Trophoblast cell (in vitro differentiated cells and primary cell): ENCODE measurements at regions not wholly inside any gene's neighbourhood (a gene's known extent, or its start where the extent isn't known, plus 50 kb on each side); places are given as distances from the start of the nearest gene placed in this dataset.

Experiments
- DNase-seq, 2 donors: peaks; one replicate each; pipeline ENCODE4 v3.0.0-alpha.2; 2016
- H2AFZ ChIP-seq: 2 replicates; pipeline ENCODE4 v1.6.1; 2013; ENCODE audit warnings: low read length, moderate library complexity, mild to moderate bottlenecking; ENCODE audit not compliant: insufficient read depth, poor library complexity
- H2AK5ac ChIP-seq: 2 replicates; pipeline ENCODE4 v1.6.1; 2013; ENCODE audit warnings: mild to moderate bottlenecking, low read length
- H2BK120ac ChIP-seq: 2 replicates; pipeline ENCODE4 v1.6.1; 2013; ENCODE audit warnings: low read length, mild to moderate bottlenecking, moderate library complexity; ENCODE audit not compliant: insufficient read depth, poor library complexity
- H2BK12ac ChIP-seq: 2 replicates; pipeline ENCODE4 v1.6.1; 2013; ENCODE audit warnings: mild to moderate bottlenecking, low read length, moderate library complexity
- H2BK5ac ChIP-seq: 2 replicates; pipeline ENCODE4 v1.6.1; 2013; ENCODE audit warnings: low read length, low read depth, moderate library complexity, mild to moderate bottlenecking; ENCODE audit not compliant: poor library complexity
- H3K14ac ChIP-seq: 2 replicates; pipeline ENCODE4 v1.6.1; 2013; ENCODE audit warnings: mild to moderate bottlenecking, low read length
- H3K18ac ChIP-seq: 2 replicates; pipeline ENCODE4 v1.6.1; 2013; ENCODE audit warnings: mild to moderate bottlenecking, low read length
- H3K23ac ChIP-seq: 2 replicates; pipeline ENCODE4 v1.6.1; 2013; ENCODE audit warnings: low read length
- H3K27ac ChIP-seq: 2 replicates; pipeline ENCODE4 v1.5.1; 2013; ENCODE audit warnings: low read depth, mild to moderate bottlenecking, inconsistent platforms, low read length, moderate library complexity
- H3K27me3 ChIP-seq: 2 replicates; pipeline ENCODE4 v1.6.1; 2013; ENCODE audit warnings: inconsistent platforms, mild to moderate bottlenecking, low read length, moderate library complexity; ENCODE audit not compliant: insufficient read depth
- H3K36me3 ChIP-seq, 2 experiments: 1 replicate in 1 of 2; 2 replicates in 1 of 2; pipeline ENCODE4 v1.6.1; 2013; ENCODE audit warnings: low read length in 2 of 2, mild to moderate bottlenecking in 2 of 2, moderate library complexity in 1 of 2; ENCODE audit not compliant: insufficient read depth in 2 of 2, control insufficient read depth in 1 of 2
- H3K4ac ChIP-seq: 2 replicates; pipeline ENCODE4 v1.6.1; 2013; ENCODE audit warnings: low read depth, mild to moderate bottlenecking, low read length, moderate library complexity
- H3K4me1 ChIP-seq, 2 experiments: 1 replicate in 1 of 2; 2 replicates in 1 of 2; pipeline ENCODE4 v1.6.1; 2013; ENCODE audit warnings: low read length in 2 of 2, mild to moderate bottlenecking in 2 of 2, moderate library complexity in 1 of 2; ENCODE audit not compliant: insufficient read depth in 2 of 2, control insufficient read depth in 1 of 2
- H3K4me2 ChIP-seq: 2 replicates; pipeline ENCODE4 v1.6.1; 2013; ENCODE audit warnings: inconsistent platforms, mild to moderate bottlenecking, low read length, moderate library complexity
- H3K4me3 ChIP-seq: 2 replicates; pipeline ENCODE4 v1.5.1; 2013; ENCODE audit warnings: mild to moderate bottlenecking, low read depth, low read length, inconsistent platforms
- H3K79me1 ChIP-seq: one replicate; pipeline ENCODE4 v1.6.1; 2013; ENCODE audit warnings: low read length
- H3K79me2 ChIP-seq: 2 replicates; pipeline ENCODE4 v1.6.1; 2013; ENCODE audit warnings: low read length, mild to moderate bottlenecking; ENCODE audit not compliant: control insufficient read depth, insufficient read depth, poor library complexity
- H3K9ac ChIP-seq: 2 replicates; pipeline ENCODE4 v1.6.1; 2013; ENCODE audit warnings: mild to moderate bottlenecking, low read length
- H3K9me3 ChIP-seq: 2 replicates; pipeline ENCODE4 v1.6.1; 2013; ENCODE audit warnings: low read depth, mild to moderate bottlenecking, control low read depth, inconsistent platforms, low read length; ENCODE audit not compliant: insufficient read depth
- H4K12ac ChIP-seq: 2 replicates; pipeline ENCODE4 v1.6.1; 2013; ENCODE audit warnings: low read depth, mild to moderate bottlenecking, low read length, moderate library complexity
- H4K8ac ChIP-seq: 2 replicates; pipeline ENCODE4 v1.6.1; 2013; ENCODE audit warnings: low read depth, mild to moderate bottlenecking, low read length, moderate library complexity
- H4K91ac ChIP-seq: one replicate; pipeline ENCODE4 v1.6.1; 2013; ENCODE audit warnings: low read depth, mild to moderate bottlenecking, low read length, moderate library complexity
- WGBS: extraction: QIAGEN DNeasy Blood & Tissue Kit; methylation state at CpG from one replicate; pipeline ENCODE4 v1.1.7; 2013; ENCODE audit warnings: missing lambda C conversion rate; ENCODE audit not compliant: insufficient read length, insufficient coverage; ENCODE audit errors: extremely low coverage; 5-methylcytosine and 5-hydroxymethylcytosine counted together

GRCh38 chr3:13966302-13966701, 86.4 kb upstream of the WNT7A start:
- no peak overlapping the region for H4K12ac ChIP-seq
- H3K27ac ChIP-seq, result no peak overlapping the region
- no peak overlapping the region for H4K8ac ChIP-seq
- H3K14ac ChIP-seq, result no peak overlapping the region
- no peak overlapping the region for H3K4ac ChIP-seq
- no peak overlapping the region for H3K4me2 ChIP-seq
- H2BK12ac ChIP-seq, result no peak overlapping the region
- no CpG with 5 or more reads among the region's 3 CpGs for WGBS
- H2BK120ac ChIP-seq, result no peak overlapping the region
- no peaks in the 10 kb centered on the region for H3K4me1 ChIP-seq
- H2AFZ ChIP-seq, result no peak overlapping the region
- H2AK5ac ChIP-seq, result no peak overlapping the region
- H3K9me3 ChIP-seq, result no peaks in the 10 kb centered on the region
- H3K9ac ChIP-seq, result no peak overlapping the region
- H3K23ac ChIP-seq, result no peak overlapping the region
- H2BK5ac ChIP-seq, result no peak overlapping the region
- DNase-seq, result no peak
- no peak overlapping the region for H4K91ac ChIP-seq
- no peaks in the 10 kb centered on the region for H3K27me3 ChIP-seq
- H3K36me3 ChIP-seq, result no peaks in the 10 kb centered on the region
- H3K79me1 ChIP-seq, result no peaks in the 10 kb centered on the region
- no peaks in the 10 kb centered on the region for H3K79me2 ChIP-seq
- no peak overlapping the region for H3K18ac ChIP-seq
- no peak overlapping the region for H3K4me3 ChIP-seq

- Histone ChIP-seq H2BK12ac (no peak overlapping the region), H3K79me1 (no peaks in the 10 kb centered on the region), H3K4me1 (no peaks in the 10 kb centered on the region), H3K9me3 (peaks cover 2% of the 10 kb centered on the region), H3K4me2 (no peak overlapping the region), H2AFZ (no peak overlapping the region), H3K36me3 (no peaks in the 10 kb centered on the region), H3K4ac (no peak overlapping the region), H3K27ac (no peak overlapping the region), H4K12ac (no peak overlapping the region), H3K79me2 (no peaks in the 10 kb centered on the region), H4K91ac (no peak overlapping the region), H3K9ac (no peak overlapping the region), H4K8ac (no peak overlapping the region), H3K27me3 (no peaks in the 10 kb centered on the region), H3K18ac (no peak overlapping the region), H3K4me3 (no peak overlapping the region), H2AK5ac (no peak overlapping the region), H3K14ac (no peak overlapping the region), H2BK5ac (no peak overlapping the region), H2BK120ac (no peak overlapping the region), H3K23ac (no peak overlapping the region)
- DNase-seq, result peak; percentile 19 to 40
- WGBS, result no CpG with 5 or more reads among the region's 4 CpGs
Observed at GRCh38 chr3:13963137-13963886, 83.4 kb upstream of the WNT7A start.

- H3K18ac ChIP-seq, result no peak overlapping the region
- H3K79me2 ChIP-seq, result no peaks in the 10 kb centered on the region
- H3K23ac ChIP-seq, result no peak overlapping the region
- no peak overlapping the region for H2AFZ ChIP-seq
- no peak overlapping the region for H3K4ac ChIP-seq
- H3K14ac ChIP-seq, result no peak overlapping the region
- H3K9ac ChIP-seq, result no peak overlapping the region
- no peak overlapping the region for H2BK5ac ChIP-seq
- no peak overlapping the region for H3K4me3 ChIP-seq
- H4K12ac ChIP-seq, result no peak overlapping the region
- H3K9me3 ChIP-seq, result no peaks in the 10 kb centered on the region
- no peaks in the 10 kb centered on the region for H3K79me1 ChIP-seq
- no peak overlapping the region for H3K4me2 ChIP-seq
- H2AK5ac ChIP-seq, result no peak overlapping the region
- H4K8ac ChIP-seq, result no peak overlapping the region
- no peak overlapping the region for H2BK12ac ChIP-seq
- no peaks in the 10 kb centered on the region for H3K36me3 ChIP-seq
- no peak for DNase-seq
- no CpG with 5 or more reads among the region's 11 CpGs for WGBS
- no peaks in the 10 kb centered on the region for H3K4me1 ChIP-seq
- no peak overlapping the region for H3K27ac ChIP-seq
- H3K27me3 ChIP-seq, result no peaks in the 10 kb centered on the region
- no peak overlapping the region for H4K91ac ChIP-seq
- H2BK120ac ChIP-seq, result no peak overlapping the region
Observed at GRCh38 chr3:13954741-13955483, 75.0 kb upstream of the WNT7A start.

GRCh38 chr3:13954266-13954665, 74.4 kb upstream of the WNT7A start:
- Histone ChIP-seq H3K9me3 (no peaks in the 10 kb centered on the region), H3K36me3 (no peaks in the 10 kb centered on the region), H2BK5ac (no peak overlapping the region), H2AK5ac (no peak overlapping the region), H3K79me2 (no peaks in the 10 kb centered on the region), H2BK12ac (no peak overlapping the region), H3K18ac (no peak overlapping the region), H3K23ac (no peak overlapping the region), H3K4me1 (no peaks in the 10 kb centered on the region), H2AFZ (no peak overlapping the region), H3K79me1 (no peaks in the 10 kb centered on the region), H3K27ac (no peak overlapping the region), H3K14ac (no peak overlapping the region), H4K8ac (no peak overlapping the region), H3K4me3 (no peak overlapping the region), H4K91ac (no peak overlapping the region), H3K27me3 (no peaks in the 10 kb centered on the region), H3K4ac (no peak overlapping the region), H2BK120ac (no peak overlapping the region), H4K12ac (no peak overlapping the region), H3K9ac (no peak overlapping the region), H3K4me2 (no peak overlapping the region)
- no CpG with 5 or more reads among the region's 4 CpGs for WGBS
- DNase-seq, result peak; percentile 74 to 93
